ENCODE measurements at regions not wholly inside any gene's neighbourhood (a gene's known extent, or its start where the extent isn't known, plus 50 kb on each side); places are given as distances from the start of the nearest gene placed in this dataset.
A peak's percentile ranks its signal among the peaks of the same experiment; 100 is the strongest.

GRCh38 chr7:16989811-16990413 lies 108.1 kb upstream of the AGR3 start (continued):
- TF ChIP-seq POGK (CRISPR knock-in tag; conservative IDR thresholded peaks at IDR 0.05) (no peak), ZSCAN29 (CRISPR knock-in tag; conservative IDR thresholded peaks at IDR 0.05) (no peak), AGO2 (optimal IDR thresholded peaks at IDR 0.05; ENCODE audit: low read depth, low read length) (no peak), ZNF512B (CRISPR knock-in tag; IDR thresholded peaks at IDR 0.05; ENCODE audit: borderline replicate concordance) (peak; percentile 94; the same call in 1 of the 2 replicates), ZNF432 (CRISPR knock-in tag; IDR thresholded peaks at IDR 0.05; ENCODE audit: borderline replicate concordance) (no peak), EZH2 (conservative IDR thresholded peaks at IDR 0.05; ENCODE audit: low read depth, low read length) (no peak), ATF7-NPFF (CRISPR knock-in tag; IDR thresholded peaks at IDR 0.05; ENCODE audit: low read depth) (0 out of 2 replicates have a peak, but pooled peaks have one; percentile 45), ZNF549 (CRISPR knock-in tag; IDR thresholded peaks at IDR 0.05) (no peak), ZNF598 (CRISPR knock-in tag; IDR thresholded peaks at IDR 0.05; ENCODE audit: borderline replicate concordance) (no peak; the same call in 1 of the 2 replicates), HOMEZ (CRISPR knock-in tag; IDR thresholded peaks at IDR 0.05; ENCODE audit: low read depth) (peak; percentile 100), ZFP37 (CRISPR knock-in tag; IDR thresholded peaks at IDR 0.05; ENCODE audit: borderline replicate concordance) (no peak; the same call in 1 of the 2 replicates), ZNF879 (CRISPR knock-in tag; IDR thresholded peaks at IDR 0.05) (no peak), TCF7L2 (IDR thresholded peaks at IDR 0.05; ENCODE audit: low read depth, low read length) (peak; percentile 92), ZNF766 (CRISPR knock-in tag; IDR thresholded peaks at IDR 0.05; ENCODE audit: borderline replicate concordance) (peak; percentile 66; the same call in 1 of the 2 replicates), ZNF547 (CRISPR knock-in tag; IDR thresholded peaks at IDR 0.05) (peak; percentile 30; the same call in 1 of the 2 replicates), ZNF512 (CRISPR knock-in tag; IDR thresholded peaks at IDR 0.05) (0 out of 2 replicates have a peak, but pooled peaks have one; percentile 60), ZKSCAN1 (IDR thresholded peaks at IDR 0.05; ENCODE audit: low read length) (no peak), IRF2 (CRISPR knock-in tag; IDR thresholded peaks at IDR 0.05) (peak; percentile 99), ZMYM3 (CRISPR knock-in tag; IDR thresholded peaks at IDR 0.05) (peak; percentile 90), NCOA1 (CRISPR knock-in tag; IDR thresholded peaks at IDR 0.05) (peak; percentile 27; the same call in 1 of the 2 replicates), SALL2 (CRISPR knock-in tag; IDR thresholded peaks at IDR 0.05) (peak; percentile 88), TMF1 (CRISPR knock-in tag; IDR thresholded peaks at IDR 0.05; ENCODE audit: low read depth) (no peak), ZNF781 (CRISPR knock-in tag; IDR thresholded peaks at IDR 0.05; ENCODE audit: borderline replicate concordance, not compliant biosample characterization) (peak; percentile 75)

All from HepG2 (cell line).